ENCODE measurements at regions not wholly inside any gene's neighbourhood (a gene's known extent, or its start where the extent isn't known, plus 50 kb on each side); places are given as distances from the start of the nearest gene placed in this dataset.

GRCh38 chr11:128302425-128303186 lies 284.8 kb downstream of the ETS1 start:
- Mint-ChIP-seq H3K27me3 (ENCODE audit: low read depth) (no peaks in the 10 kb centered on the region), H3K4me3 (no peak overlapping the region), H3K27ac (no peak overlapping the region), H3K9me3 (no peaks in the 10 kb centered on the region), H3K4me1 (peaks cover 11% of the 10 kb centered on the region), H3K36me3 (no peaks in the 10 kb centered on the region)
- ATAC-seq (peak; percentile 28; the same call in 1 of the 2 replicates), DNase-seq (ENCODE audit: low spot score) (no peak)
- TF ChIP-seq ZNF671 (CRISPR knock-in tag; IDR thresholded peaks at IDR 0.05) = no peak
- TF ChIP-seq GABPB1 (CRISPR knock-in tag; IDR thresholded peaks at IDR 0.05) = no peak
- no peak for TF ChIP-seq E2F5 (CRISPR knock-in tag; IDR thresholded peaks at IDR 0.05)
- no peak for TF ChIP-seq ZNF416 (CRISPR knock-in tag; IDR thresholded peaks at IDR 0.05)
- TF ChIP-seq TEAD1 (CRISPR knock-in tag; IDR thresholded peaks at IDR 0.05) = no peak
- no peak for TF ChIP-seq PREB (CRISPR knock-in tag; IDR thresholded peaks at IDR 0.05; ENCODE audit: borderline replicate concordance)
- no peak for TF ChIP-seq ZNF281 (CRISPR knock-in tag; IDR thresholded peaks at IDR 0.05)
- TF ChIP-seq MAX (CRISPR knock-in tag; IDR thresholded peaks at IDR 0.05) = no peak
- no peak for TF ChIP-seq CDX4 (CRISPR knock-in tag; IDR thresholded peaks at IDR 0.05; ENCODE audit: borderline replicate concordance)
- no peak for TF ChIP-seq SMAD3 (CRISPR knock-in tag; IDR thresholded peaks at IDR 0.05; ENCODE audit: borderline replicate concordance)
- TF ChIP-seq USF2 (CRISPR knock-in tag; IDR thresholded peaks at IDR 0.05) = no peak
- TF ChIP-seq SP1 (CRISPR knock-in tag; conservative IDR thresholded peaks at IDR 0.05) = no peak
- TF ChIP-seq IRF1 (CRISPR knock-in tag; IDR thresholded peaks at IDR 0.05) = no peak
- no peak for TF ChIP-seq ZNF138 (CRISPR knock-in tag; conservative IDR thresholded peaks at IDR 0.05)
- TF ChIP-seq TCF7 (CRISPR knock-in tag; IDR thresholded peaks at IDR 0.05; ENCODE audit: low read depth) = no peak
- no peak for TF ChIP-seq CBFB (CRISPR knock-in tag; IDR thresholded peaks at IDR 0.05; ENCODE audit: low read depth)
- TF ChIP-seq ERG (CRISPR knock-in tag; IDR thresholded peaks at IDR 0.05) = no peak
- TF ChIP-seq ZSCAN18 (CRISPR knock-in tag; IDR thresholded peaks at IDR 0.05) = no peak
- no peak for TF ChIP-seq MLX (CRISPR knock-in tag; IDR thresholded peaks at IDR 0.05)
- TF ChIP-seq FOXJ3 (CRISPR knock-in tag; IDR thresholded peaks at IDR 0.05; ENCODE audit: borderline replicate concordance) = no peak
- ChIA-PET POLR2A (no interaction called here), CTCF (interaction anchor here (0.7 kb wide), 2 partner anchors 145 to 328 kb away, joined by 4 to 8 read pairs; no protein-coding TSS in a partner anchor)

Data from WTC11 (cell line).